ENCODE measurements at regions not wholly inside any gene's neighbourhood (a gene's known extent, or its start where the extent isn't known, plus 50 kb on each side); places are given as distances from the start of the nearest gene placed in this dataset.

DNA sequence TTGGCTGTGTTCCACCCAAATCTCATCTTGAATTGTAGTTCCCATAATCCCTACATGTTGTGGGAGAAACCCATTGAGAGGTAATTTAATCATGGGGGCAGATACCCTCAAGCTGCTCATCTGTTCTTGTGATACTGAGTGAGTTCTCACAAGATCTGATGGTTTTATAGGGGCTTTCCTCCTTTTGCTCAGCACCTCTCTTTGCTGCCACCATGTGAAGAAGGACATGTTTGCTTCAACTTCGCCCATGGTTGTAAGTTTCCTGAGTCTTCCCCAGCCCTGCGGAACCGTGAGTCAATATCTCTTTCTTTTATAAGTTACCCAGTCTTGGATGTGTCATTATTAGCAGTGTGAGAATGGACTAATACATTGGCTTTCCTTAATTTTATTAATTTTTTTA lies 527.8 kb downstream of the MDFIC start (continued):
- TF ChIP-seq, protein P1, sequence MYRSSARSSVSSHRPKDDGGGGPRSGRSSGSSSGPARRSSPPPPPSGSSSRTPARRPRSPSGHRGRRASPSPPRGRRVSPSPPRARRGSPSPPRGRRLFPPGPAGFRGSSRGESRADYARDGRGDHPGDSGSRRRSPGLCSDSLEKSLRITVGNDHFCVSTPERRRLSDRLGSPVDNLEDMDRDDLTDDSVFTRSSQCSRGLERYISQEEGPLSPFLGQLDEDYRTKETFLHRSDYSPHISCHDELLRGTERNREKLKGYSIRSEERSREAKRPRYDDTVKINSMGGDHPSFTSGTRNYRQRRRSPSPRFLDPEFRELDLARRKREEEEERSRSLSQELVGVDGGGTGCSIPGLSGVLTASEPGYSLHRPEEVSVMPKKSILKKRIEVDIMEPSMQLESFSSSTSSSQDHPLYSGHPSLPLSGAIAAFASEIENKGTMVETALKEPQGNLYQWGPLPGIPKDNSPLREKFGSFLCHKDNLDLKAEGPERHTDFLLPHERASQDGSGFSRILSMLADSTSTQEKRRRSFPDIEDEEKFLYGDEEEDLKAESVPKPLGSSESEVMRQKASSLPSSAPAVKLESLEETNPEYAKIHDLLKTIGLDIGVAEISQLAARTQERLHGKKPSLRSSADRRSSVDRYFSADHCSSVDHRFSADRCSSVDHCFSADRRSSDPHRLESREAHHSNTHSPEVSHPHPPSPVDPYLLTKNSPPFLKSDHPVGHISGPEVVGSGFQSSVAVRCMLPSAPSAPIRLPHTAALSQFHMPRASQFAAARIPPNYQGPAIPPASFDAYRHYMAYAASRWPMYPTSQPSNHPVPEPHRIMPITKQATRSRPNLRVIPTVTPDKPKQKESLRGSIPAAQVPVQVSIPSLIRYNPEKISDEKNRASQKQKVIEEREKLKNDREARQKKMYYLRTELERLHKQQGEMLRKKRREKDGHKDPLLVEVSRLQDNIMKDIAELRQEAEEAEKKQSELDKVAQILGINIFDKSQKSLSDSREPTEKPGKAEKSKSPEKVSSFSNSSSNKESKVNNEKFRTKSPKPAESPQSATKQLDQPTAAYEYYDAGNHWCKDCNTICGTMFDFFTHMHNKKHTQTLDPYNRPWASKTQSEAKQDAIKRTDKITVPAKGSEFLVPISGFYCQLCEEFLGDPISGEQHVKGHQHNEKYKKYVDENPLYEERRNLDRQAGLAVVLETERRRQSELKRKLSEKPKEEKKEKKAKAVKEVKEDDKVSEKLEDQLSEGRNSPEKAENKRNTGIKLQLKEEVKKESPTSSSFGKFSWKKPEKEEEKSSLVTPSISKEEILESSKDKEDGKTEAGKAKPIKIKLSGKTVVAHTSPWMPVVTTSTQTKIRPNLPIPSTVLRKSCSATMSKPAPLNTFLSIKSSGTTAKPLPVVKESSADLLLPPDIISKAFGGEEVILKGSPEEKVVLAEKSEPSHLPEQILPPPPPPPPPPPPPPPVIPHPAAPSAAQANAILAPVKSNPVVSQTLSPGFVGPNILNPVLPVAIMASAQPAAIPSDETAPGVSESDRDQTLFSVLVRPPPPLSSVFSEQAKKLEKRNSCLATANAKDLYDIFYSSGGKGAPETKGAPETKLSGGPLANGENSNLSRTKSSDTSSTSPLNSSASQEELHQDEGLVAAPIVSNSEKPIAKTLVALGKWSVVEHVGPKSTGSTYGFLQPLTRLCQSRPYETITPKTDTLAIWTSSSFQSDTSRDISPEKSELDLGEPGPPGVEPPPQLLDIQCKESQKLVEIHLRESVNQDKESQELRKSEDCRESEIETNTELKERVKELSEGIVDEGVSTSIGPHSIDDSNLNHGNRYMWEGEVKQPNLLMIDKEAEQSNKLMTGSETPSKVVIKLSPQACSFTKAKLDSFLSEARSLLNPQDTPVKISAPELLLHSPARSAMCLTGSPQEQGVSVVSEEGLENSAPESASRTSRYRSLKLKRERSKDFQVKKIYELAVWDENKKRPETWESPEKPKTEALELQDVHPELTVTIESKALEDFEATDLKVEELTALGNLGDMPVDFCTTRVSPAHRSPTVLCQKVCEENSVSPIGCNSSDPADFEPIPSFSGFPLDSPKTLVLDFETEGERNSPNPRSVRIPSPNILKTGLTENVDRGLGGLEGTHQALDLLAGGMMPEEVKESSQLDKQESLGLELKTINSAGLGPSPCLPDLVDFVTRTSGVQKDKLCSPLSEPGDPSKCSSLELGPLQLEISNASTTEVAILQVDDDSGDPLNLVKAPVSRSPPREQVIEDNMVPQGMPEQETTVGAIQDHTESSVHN (IDR thresholded peaks at IDR 0.05; ENCODE audit: borderline replicate concordance in 1 of 2, low read depth in 1 of 2): no peak
- no peak for TF ChIP-seq KDM5B (IDR thresholded peaks at IDR 0.05; ENCODE audit: insufficient replicate concordance, low read depth, low read length)
- TF ChIP-seq SMARCA4 (IDR thresholded peaks at IDR 0.05): no peak
- TF ChIP-seq, protein P2, sequence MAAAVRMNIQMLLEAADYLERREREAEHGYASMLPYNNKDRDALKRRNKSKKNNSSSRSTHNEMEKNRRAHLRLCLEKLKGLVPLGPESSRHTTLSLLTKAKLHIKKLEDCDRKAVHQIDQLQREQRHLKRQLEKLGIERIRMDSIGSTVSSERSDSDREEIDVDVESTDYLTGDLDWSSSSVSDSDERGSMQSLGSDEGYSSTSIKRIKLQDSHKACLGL (CRISPR knock-in tag; IDR thresholded peaks at IDR 0.05; ENCODE audit: borderline replicate concordance, poor library complexity, severe bottlenecking): no peak
- no peak for TF ChIP-seq ZNF696 (CRISPR knock-in tag; conservative IDR thresholded peaks at IDR 0.05)
- no peak for TF ChIP-seq RHOXF2B (CRISPR knock-in tag; conservative IDR thresholded peaks at IDR 0.05)
- TF ChIP-seq MTA1 (IDR thresholded peaks at IDR 0.05; ENCODE audit: borderline replicate concordance): no peak
